H1 (cell line): ENCODE measurements at regions not wholly inside any gene's neighbourhood (a gene's known extent, or its start where the extent isn't known, plus 50 kb on each side); places are given as distances from the start of the nearest gene placed in this dataset.

Experiments used
- BRCA1 ChIP-seq: IDR thresholded peaks from 2 replicates; pipeline ENCODE4 v1.6.1; 2012; ENCODE audit warnings: low read depth, low read length, improper control_type of control experiment
- CHD7 ChIP-seq: fragments of 300-600 bp; sonication (generic); IDR thresholded peaks from 2 replicates; pipeline ENCODE4 v1.7.1; 2012; ENCODE audit warnings: low read length, moderate library complexity, mild to moderate bottlenecking, inconsistent platforms; ENCODE audit not compliant: insufficient replicate concordance
- POU5F1 ChIP-seq: IDR thresholded peaks from 2 replicates; pipeline ENCODE4 v1.6.1; 2011; ENCODE audit warnings: low read depth, mild to moderate bottlenecking, low read length, moderate library complexity

GRCh38 chrX:122187069-122187713, 996.9 kb upstream of the GRIA3 start (continued):
- no peak for TF ChIP-seq CHD7
- no peak for TF ChIP-seq BRCA1
- no peak for TF ChIP-seq POU5F1
- TF ChIP-seq, all 59 proteins: peak for 0
